Activated CD8-positive, alpha-beta T cell treated with anti-CD3 and anti-CD28 coated beads for 36 hours (primary cell): ENCODE measurements at regions not wholly inside any gene's neighbourhood (a gene's known extent, or its start where the extent isn't known, plus 50 kb on each side); places are given as distances from the start of the nearest gene placed in this dataset.
"Not testable (repeated sequence)": the region's sequence is repeated elsewhere in the genome, so short reads cannot be mapped to it uniquely, and the experiment has no call there.

Experiments
- ATAC-seq: fragments of 200-7000 bp; cut with Tn5 transposase; one replicate; pipeline ENCODE4 v1.10.0; 2021; ENCODE audit warnings: mild to moderate bottlenecking, moderate library complexity
- CTCF ChIA-PET: fragments of 350-600 bp; sonication (Branson Sonifier 250); formaldehyde crosslinking; loops from one replicate; lab custom pipeline; 2021; ENCODE audit warnings: antibody characterized with exemption; lab: Charles Lee
- POLR2A ChIA-PET: fragments of 350-600 bp; sonication (Branson Sonifier 250); formaldehyde crosslinking; loops from one replicate; lab custom pipeline; 2021; ENCODE audit warnings: antibody characterized with exemption; lab: Charles Lee
- DNase-seq: peaks from one replicate; pipeline ENCODE4 v3.0.0-alpha.2; 2020
- H3K27ac Mint-ChIP-seq: one replicate; pipeline ENCODE4 v1.8.0; 2021; ENCODE audit warnings: mild to moderate bottlenecking, mixed read lengths
- H3K27me3 Mint-ChIP-seq: one replicate; pipeline ENCODE4 v1.8.0; 2021; ENCODE audit warnings: mixed read lengths
- H3K36me3 Mint-ChIP-seq: one replicate; pipeline ENCODE4 v1.8.0; 2021; ENCODE audit warnings: low read depth, mixed read lengths
- H3K4me1 Mint-ChIP-seq: one replicate; pipeline ENCODE4 v1.8.0; 2021; ENCODE audit warnings: low read depth, mixed read lengths
- H3K4me3 Mint-ChIP-seq: one replicate; pipeline ENCODE4 v1.8.0; 2021; ENCODE audit warnings: mild to moderate bottlenecking, moderate library complexity, mixed read lengths
- H3K9me3 Mint-ChIP-seq: one replicate; pipeline ENCODE4 v1.8.0; 2021; ENCODE audit warnings: mixed read lengths
- CTCF ChIP-seq: fragments of 200-600 bp; IDR thresholded peaks from one replicate; pipeline ENCODE4 v1.8.0; 2022; ENCODE audit warnings: antibody characterized with exemption, mild to moderate bottlenecking
- intact Hi-C: fragments of 100-400 bp; cut with micrococcal nuclease; formaldehyde crosslinking; loops from one replicate; pipeline ENCODE4 v1.10.0; 2022

DNA sequence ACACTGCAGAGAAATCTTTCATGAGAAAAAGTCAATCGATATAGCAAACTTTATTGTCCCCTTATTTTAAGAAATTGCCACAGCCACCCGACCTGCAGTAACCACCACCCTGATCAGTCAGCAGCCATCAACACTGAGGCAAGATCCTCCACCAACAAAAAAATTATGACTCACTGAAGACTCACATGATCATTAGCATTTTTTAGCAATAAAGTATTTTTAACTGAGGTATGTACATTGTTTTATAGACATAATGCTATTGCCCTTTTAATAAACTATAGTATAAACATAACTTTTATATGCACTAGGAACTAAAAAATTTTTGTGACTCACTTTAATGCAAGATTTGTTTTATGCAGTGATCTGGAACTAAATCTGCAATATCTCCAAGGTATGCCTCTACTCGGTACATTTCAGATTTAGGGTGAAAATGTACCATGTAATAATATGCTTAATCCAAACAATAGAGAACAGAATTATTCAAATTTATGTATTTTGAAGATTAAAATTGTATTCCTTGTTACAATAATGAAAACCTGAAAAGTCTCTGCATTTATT, 79.2 kb upstream of the CEP126 start:
- Mint-ChIP-seq H3K27ac (no peak overlapping the region), H3K36me3 (no peaks in the 10 kb centered on the region), H3K4me1 (no peaks in the 10 kb centered on the region), H3K27me3 (no peaks in the 10 kb centered on the region), H3K9me3 (no peaks in the 10 kb centered on the region), H3K4me3 (no peak overlapping the region)
- intact Hi-C loops: no loop called here
- ChIA-PET POLR2A (no interaction called here), CTCF (interaction anchor here (1.9 kb wide), 1 partner anchor 26 kb away, joined by 5 read pairs; no protein-coding TSS in a partner anchor)
- ATAC-seq: no peak
- TF ChIP-seq CTCF: no peak
- DNase-seq: no peak

- CTCF ChIA-PET, H3K4me3 Mint-ChIP-seq, POLR2A ChIA-PET: not testable (repeated sequence)
Observed at GRCh38 chr11:101830475-101830874, 84.3 kb upstream of the CEP126 start.

GRCh38 chr11:101825531-101825930, 89.3 kb upstream of the CEP126 start:
- H3K4me3 Mint-ChIP-seq: no peak overlapping the region
- H3K9me3 Mint-ChIP-seq: no peaks in the 10 kb centered on the region
- no peaks in the 10 kb centered on the region for H3K36me3 Mint-ChIP-seq
- intact Hi-C loops: no loop called here
- no peaks in the 10 kb centered on the region for H3K4me1 Mint-ChIP-seq
- no peak for ATAC-seq
- H3K27ac Mint-ChIP-seq: no peak overlapping the region
- POLR2A ChIA-PET: no interaction called here
- TF ChIP-seq CTCF: no peak
- H3K27me3 Mint-ChIP-seq: peaks cover 2% of the 10 kb centered on the region
- CTCF ChIA-PET: no interaction called here
- DNase-seq: no peak

More at GRCh38 chr11:101830475-101830874, 84.3 kb upstream of the CEP126 start:
- H3K4me1 Mint-ChIP-seq, H3K9me3 Mint-ChIP-seq, intact Hi-C loops, H3K27ac Mint-ChIP-seq, H3K36me3 Mint-ChIP-seq, H3K27me3 Mint-ChIP-seq, ATAC-seq, DNase-seq: not testable (repeated sequence)

- Mint-ChIP-seq H3K27ac (no peak overlapping the region), H3K27me3 (no peaks in the 10 kb centered on the region), H3K4me1 (no peaks in the 10 kb centered on the region), H3K36me3 (no peaks in the 10 kb centered on the region), H3K9me3 (no peaks in the 10 kb centered on the region), H3K4me3 (no peak overlapping the region)
- no peak for TF ChIP-seq CTCF
- CTCF ChIA-PET: no interaction called here
- ATAC-seq (no peak), DNase-seq (no peak)
- intact Hi-C loops: no loop called here
- POLR2A ChIA-PET: no interaction called here
Observed at GRCh38 chr11:101817581-101817980, 97.2 kb upstream of the CEP126 start.

DNA sequence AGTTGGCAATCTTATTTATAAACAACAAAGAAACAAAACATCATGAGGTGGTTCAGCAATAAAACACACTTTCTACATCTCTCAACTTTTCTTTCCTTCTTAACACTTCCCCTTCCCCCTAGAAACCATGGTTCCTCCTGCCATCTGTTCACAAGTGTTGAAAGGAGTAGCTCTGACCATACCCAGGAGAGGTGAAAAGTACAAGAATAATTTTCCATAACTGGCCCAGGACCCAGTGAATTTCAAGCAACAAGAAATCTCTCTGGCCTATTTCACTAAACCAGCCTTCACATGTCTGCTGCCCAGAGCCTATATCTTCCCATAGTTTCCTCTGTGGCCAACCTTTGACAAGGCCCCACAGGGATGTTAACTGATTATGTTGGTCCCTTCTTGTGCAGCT, 98.2 kb upstream of the CEP126 start:
- intact Hi-C loops: no loop called here
- ChIA-PET CTCF (no interaction called here), POLR2A (no interaction called here)
- Mint-ChIP-seq H3K4me1 (no peaks in the 10 kb centered on the region), H3K27ac (no peak overlapping the region), H3K27me3 (no peaks in the 10 kb centered on the region), H3K36me3 (no peaks in the 10 kb centered on the region), H3K4me3 (no peak overlapping the region), H3K9me3 (no peaks in the 10 kb centered on the region)
- DNase-seq (no peak), ATAC-seq (no peak)
- no peak for TF ChIP-seq CTCF

DNA sequence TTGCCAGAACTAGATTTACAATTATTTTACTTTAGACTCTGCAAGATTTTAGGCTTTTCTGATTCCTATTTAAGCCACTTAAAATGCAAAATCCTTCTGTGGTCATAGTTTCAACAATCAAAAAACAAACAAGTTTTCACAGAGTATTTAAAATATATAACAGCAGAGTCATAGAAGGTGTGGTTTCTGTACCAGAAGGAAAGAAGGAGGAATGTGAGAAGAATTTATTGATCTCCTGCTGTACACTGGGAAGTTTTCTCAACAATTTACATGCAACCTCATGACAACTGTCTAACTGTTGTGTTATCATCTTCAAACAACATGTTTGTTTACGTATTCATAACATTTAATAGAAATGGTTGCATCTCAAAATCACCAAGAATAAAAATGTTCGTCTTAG, 102.3 kb upstream of the CEP126 start:
- no peak overlapping the region for H3K4me3 Mint-ChIP-seq
- H3K9me3 Mint-ChIP-seq: no peaks in the 10 kb centered on the region
- H3K27ac Mint-ChIP-seq: no peak overlapping the region
- no peak for ATAC-seq
- H3K27me3 Mint-ChIP-seq: no peaks in the 10 kb centered on the region
- no peaks in the 10 kb centered on the region for H3K4me1 Mint-ChIP-seq
- intact Hi-C loops: no loop called here
- no peak for TF ChIP-seq CTCF
- DNase-seq: no peak
- POLR2A ChIA-PET: no interaction called here
- no peaks in the 10 kb centered on the region for H3K36me3 Mint-ChIP-seq
- CTCF ChIA-PET: no interaction called here
